ENCODE measurements at regions not wholly inside any gene's neighbourhood (a gene's known extent, or its start where the extent isn't known, plus 50 kb on each side); places are given as distances from the start of the nearest gene placed in this dataset.
"Not testable (repeated sequence)": the region's sequence is repeated elsewhere in the genome, so short reads cannot be mapped to it uniquely, and the experiment has no call there.

GRCh38 chr13:18710673-18711072 lies 471.0 kb downstream of the TUBA3C start:
- not testable (repeated sequence) for TF ChIP-seq CTCF (IDR thresholded peaks at IDR 0.05; ENCODE audit: insufficient read depth, low read length); POLR2AphosphoS5 (IDR thresholded peaks at IDR 0.05; ENCODE audit: low read depth); REST (IDR thresholded peaks at IDR 0.05; ENCODE audit: insufficient replicate concordance, low read depth); GABPA (IDR thresholded peaks at IDR 0.05; ENCODE audit: low read depth)
